ENCODE measurements at regions not wholly inside any gene's neighbourhood (a gene's known extent, or its start where the extent isn't known, plus 50 kb on each side); places are given as distances from the start of the nearest gene placed in this dataset.
"Not testable (repeated sequence)": the region's sequence is repeated elsewhere in the genome, so short reads cannot be mapped to it uniquely, and the experiment has no call there.

DNA sequence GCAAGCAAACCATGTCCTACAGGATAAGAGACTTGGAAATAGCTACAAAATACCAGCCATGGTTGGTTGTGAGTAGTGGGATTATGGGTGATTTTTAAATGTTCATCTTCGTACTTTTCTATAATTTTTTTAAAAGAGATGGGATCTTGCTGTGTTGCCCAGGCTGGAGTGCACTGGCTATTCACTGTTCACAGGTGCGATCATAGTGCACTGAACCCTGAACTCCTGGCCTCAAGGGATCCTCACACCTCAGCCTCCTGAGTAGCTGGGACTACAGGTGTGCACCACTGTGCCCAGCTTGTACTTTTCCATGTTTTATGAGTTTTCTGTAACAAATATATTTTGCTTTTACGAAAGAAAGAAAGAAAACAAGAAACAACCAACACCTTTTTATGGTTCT is 224.2 kb downstream of the FOXD2 start:
- no peak overlapping the region for H3K27ac ChIP-seq
- TF ChIP-seq CTCF (conservative IDR thresholded peaks at IDR 0.05), result no peak
- no peak for TF ChIP-seq ZFX (IDR thresholded peaks at IDR 0.05)

- no peak for TF ChIP-seq ZFX (IDR thresholded peaks at IDR 0.05)
- TF ChIP-seq CTCF (conservative IDR thresholded peaks at IDR 0.05), result no peak
- H3K27ac ChIP-seq, result no peak overlapping the region
Measured at GRCh38 chr1:47663286-47663685, 225.4 kb downstream of the FOXD2 start.

DNA sequence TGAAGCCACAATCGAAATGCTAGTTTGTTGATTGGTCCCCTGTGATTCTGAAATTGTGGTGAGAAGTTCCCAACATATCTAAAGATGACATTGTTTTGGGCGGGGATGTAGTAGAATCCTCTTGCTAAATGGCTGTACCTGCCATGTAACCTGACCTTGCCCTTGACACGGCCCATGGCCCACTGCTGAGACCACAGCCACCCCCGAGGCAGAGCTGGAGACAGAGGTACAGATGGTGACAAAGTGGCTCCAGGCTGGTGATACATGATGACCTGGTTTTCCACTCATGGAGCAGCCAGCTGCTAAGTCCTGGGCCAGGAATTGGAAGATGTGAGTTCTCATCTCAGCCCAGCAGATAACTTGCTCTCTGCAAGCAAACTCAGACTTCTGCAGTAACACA is 226.5 kb downstream of the FOXD2 start:
- no peak for TF ChIP-seq ZFX (IDR thresholded peaks at IDR 0.05)
- no peak for TF ChIP-seq CTCF (conservative IDR thresholded peaks at IDR 0.05)
- H3K27ac ChIP-seq, result no peak overlapping the region

GRCh38 chr1:47664896-47665295 is 227.1 kb downstream of the FOXD2 start:
- H3K27ac ChIP-seq, result not testable (repeated sequence)

GRCh38 chr1:47669081-47669585 is 231.3 kb downstream of the FOXD2 start:
- no peak overlapping the region for H3K27ac ChIP-seq
- no peak for TF ChIP-seq ZFX (IDR thresholded peaks at IDR 0.05)

GRCh38 chr1:47672622-47673021 is 234.8 kb downstream of the FOXD2 start:
- TF ChIP-seq CTCF (conservative IDR thresholded peaks at IDR 0.05), result no peak
- no peak for TF ChIP-seq ZFX (IDR thresholded peaks at IDR 0.05)
- no peak overlapping the region for H3K27ac ChIP-seq

GRCh38 chr1:47674189-47674588 is 236.3 kb downstream of the FOXD2 start:
- no peak overlapping the region for H3K27ac ChIP-seq
- no peak for TF ChIP-seq CTCF (conservative IDR thresholded peaks at IDR 0.05)
- no peak for TF ChIP-seq ZFX (IDR thresholded peaks at IDR 0.05)

GRCh38 chr1:47675047-47675675 is 237.3 kb downstream of the FOXD2 start:
- H3K27ac ChIP-seq, result no peak overlapping the region
- no peak for TF ChIP-seq ZFX (IDR thresholded peaks at IDR 0.05)
- TF ChIP-seq CTCF (conservative IDR thresholded peaks at IDR 0.05), result no peak
